PC-3 (cell line): ENCODE measurements at regions not wholly inside any gene's neighbourhood (a gene's known extent, or its start where the extent isn't known, plus 50 kb on each side); places are given as distances from the start of the nearest gene placed in this dataset.

Experiments used
- EZH2 ChIP-seq: fragments of 300-600 bp; sonication (generic); IDR thresholded peaks from one replicate; pipeline ENCODE4 v1.6.1; 2017; ENCODE audit warnings: antibody characterized with exemption, mild to moderate bottlenecking, low read length; ENCODE audit not compliant: unreplicated experiment
- EZH2phosphoT487 ChIP-seq: fragments of 300-600 bp; sonication (generic); IDR thresholded peaks from 2 replicates; pipeline ENCODE4 v1.6.1; 2018; ENCODE audit warnings: mild to moderate bottlenecking, antibody characterized with exemption, low read length, borderline replicate concordance
- TF ChIP-seq, protein P1 (sequence below): fragments of 300-600 bp; sonication (generic); conservative IDR thresholded peaks from 2 replicates; pipeline ENCODE4 v1.5.1; 2017; ENCODE audit warnings: antibody characterized with exemption, low read depth, mild to moderate bottlenecking, low read length

DNA sequence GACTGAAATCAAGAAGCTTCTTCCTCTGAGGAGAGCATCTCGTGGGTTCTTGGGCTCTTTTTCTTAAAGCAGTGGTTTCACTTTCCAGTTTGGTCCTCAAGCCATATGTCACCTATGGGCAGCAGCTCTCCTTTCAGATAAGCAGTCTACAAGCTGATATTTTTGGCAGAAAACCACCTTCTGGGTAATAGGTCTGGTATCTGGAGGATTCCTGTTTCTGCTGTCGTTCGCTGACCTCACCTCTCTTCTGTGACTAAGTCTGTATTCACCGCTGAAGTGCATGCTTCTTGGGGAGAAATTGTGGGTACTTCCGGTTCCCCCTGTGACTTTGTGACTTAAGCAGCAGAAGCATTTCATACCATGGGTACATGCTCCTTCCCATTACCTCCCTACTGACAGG lies 193.6 kb downstream of the EDN1 start:
- TF ChIP-seq, protein P1, sequence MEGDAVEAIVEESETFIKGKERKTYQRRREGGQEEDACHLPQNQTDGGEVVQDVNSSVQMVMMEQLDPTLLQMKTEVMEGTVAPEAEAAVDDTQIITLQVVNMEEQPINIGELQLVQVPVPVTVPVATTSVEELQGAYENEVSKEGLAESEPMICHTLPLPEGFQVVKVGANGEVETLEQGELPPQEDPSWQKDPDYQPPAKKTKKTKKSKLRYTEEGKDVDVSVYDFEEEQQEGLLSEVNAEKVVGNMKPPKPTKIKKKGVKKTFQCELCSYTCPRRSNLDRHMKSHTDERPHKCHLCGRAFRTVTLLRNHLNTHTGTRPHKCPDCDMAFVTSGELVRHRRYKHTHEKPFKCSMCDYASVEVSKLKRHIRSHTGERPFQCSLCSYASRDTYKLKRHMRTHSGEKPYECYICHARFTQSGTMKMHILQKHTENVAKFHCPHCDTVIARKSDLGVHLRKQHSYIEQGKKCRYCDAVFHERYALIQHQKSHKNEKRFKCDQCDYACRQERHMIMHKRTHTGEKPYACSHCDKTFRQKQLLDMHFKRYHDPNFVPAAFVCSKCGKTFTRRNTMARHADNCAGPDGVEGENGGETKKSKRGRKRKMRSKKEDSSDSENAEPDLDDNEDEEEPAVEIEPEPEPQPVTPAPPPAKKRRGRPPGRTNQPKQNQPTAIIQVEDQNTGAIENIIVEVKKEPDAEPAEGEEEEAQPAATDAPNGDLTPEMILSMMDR, result no peak
- TF ChIP-seq EZH2 (no peak), EZH2phosphoT487 (no peak)
